Kidney tubule cell (primary cell): ENCODE measurements at regions not wholly inside any gene's neighbourhood (a gene's known extent, or its start where the extent isn't known, plus 50 kb on each side); places are given as distances from the start of the nearest gene placed in this dataset.

ENCODE experiments used
- DNase-seq: peaks from one replicate; pipeline ENCODE4 v3.0.0-alpha.2; 2018; ENCODE audit warnings: low spot score

DNA sequence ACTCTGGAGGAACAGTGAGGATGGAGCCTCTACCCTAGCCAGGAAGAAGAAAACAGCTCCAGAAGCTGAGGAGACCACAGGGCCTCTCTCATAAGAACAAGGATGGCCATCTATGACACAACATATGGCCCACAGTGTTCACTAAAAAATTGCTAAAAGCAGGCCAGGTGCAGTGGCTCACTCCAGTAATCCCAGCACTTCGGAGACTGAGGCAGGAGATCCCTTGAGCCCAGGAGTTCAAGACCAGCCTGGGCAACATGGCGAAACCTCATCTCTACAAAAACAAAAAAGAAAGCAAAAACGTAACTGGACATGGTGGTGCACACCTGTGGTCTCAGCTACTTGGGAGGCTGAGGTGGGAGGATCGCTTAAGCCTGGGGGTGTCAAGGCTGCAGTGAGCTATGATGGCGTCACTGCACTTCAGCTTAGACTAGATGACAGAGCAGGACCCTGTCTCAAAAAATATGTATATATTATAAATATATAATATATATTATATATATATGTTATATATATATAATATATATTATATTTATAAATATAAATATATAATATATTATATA lies 103.1 kb downstream of the TOMM20 start:
- DNase-seq = no peak

DNA sequence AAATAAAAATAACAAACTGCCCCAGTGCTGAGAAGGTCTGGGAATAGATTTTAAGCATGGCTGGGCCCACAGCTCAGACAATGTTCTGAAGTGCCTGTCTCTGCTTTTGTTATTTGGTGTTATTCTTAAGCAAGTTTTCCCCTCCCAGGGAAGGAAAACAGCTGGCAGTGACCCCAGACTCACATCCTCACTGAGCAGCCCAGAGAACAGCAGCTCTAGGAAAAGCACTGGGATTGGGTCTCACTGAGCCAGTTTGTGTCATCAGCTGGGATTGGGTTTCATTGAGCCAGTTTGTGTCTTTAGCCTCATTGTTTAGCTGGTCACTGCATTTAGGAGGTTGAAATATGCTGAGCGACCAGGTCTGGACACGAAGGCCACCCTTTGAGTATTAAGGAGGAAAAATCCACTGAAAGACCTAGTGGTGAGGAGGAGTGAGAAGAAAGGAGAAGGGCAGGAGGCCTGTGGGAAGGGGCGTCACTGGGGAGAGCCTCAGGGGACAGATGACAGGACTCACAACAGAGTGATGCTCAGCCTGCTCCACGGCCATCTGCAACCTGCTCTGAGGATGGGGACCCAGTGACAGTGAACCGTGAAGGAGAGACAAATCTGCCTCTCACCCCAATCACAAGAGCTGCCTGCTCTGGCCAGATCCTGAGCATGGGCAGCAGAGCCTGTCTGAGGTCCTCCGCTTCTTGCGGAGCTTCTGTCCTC lies 103.8 kb downstream of the TOMM20 start:
- DNase-seq = no peak

DNA sequence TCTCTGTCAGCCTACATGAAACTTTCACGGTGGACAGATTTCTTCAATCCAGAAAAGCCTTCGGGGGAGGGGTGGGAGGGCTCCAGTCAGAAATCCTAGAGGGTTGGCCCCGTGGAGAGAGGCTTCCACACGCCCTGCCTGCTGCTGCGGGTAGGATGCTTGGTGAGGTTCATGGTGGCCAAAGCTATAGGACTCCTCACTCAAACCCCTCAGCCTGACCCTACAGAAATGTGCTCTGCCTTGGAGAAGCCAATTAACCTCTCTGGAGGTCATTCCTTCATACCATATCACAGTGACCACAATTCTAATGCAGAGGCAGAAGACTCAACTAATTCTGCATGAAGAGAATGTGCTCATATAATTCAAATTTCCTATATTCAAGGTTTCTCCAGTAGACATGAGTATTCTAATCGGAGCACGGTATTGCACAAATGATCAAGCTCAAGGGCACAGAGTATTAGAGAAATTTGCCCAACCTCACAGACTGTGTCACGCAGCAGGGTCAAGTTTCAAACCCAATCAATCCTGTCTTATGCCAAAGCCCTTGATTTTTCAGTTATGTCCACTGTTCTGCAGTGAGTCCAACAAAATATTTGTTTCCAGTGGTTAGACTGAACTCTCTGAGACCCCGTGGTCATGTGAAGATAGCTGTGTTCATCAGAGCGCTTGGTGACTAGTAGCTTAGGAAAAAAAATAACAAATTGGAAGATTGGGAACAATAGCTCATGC lies 104.8 kb downstream of the TOMM20 start:
- DNase-seq = no peak

DNA sequence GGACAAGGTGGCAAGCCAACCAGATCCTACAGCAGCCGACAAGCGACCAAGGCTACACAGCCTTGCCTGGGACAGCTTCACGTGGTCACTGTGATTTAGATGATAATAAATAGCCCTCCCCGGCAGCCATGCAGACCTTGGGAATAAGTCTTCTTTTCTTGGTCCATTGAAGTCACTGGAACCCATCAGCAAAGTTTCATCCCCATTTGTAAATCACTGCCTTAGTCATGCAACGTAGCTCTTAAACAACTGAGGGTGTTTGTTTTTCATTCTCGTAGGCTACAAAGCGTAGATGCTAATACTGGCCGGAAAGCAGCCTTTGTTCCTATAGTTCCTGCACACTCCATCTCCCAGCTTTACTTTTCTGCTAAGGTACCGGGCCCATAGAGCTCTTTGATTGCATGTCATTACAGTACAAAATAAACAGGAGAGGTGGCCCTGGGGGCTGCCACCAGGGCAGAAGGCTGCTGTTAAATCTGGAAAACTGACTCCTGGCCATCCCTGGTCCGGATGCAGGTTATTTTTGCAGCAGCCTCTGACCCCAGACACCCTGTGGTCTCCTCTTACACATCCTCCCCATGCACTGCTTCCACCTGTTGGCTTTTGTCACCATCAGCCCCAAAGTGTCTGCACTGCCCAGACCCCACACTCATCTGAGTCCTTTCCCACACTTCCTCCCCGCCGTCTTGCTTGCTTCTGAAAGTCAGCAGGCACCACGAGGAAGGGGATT lies 105.5 kb downstream of the TOMM20 start:
- DNase-seq = no peak

DNA sequence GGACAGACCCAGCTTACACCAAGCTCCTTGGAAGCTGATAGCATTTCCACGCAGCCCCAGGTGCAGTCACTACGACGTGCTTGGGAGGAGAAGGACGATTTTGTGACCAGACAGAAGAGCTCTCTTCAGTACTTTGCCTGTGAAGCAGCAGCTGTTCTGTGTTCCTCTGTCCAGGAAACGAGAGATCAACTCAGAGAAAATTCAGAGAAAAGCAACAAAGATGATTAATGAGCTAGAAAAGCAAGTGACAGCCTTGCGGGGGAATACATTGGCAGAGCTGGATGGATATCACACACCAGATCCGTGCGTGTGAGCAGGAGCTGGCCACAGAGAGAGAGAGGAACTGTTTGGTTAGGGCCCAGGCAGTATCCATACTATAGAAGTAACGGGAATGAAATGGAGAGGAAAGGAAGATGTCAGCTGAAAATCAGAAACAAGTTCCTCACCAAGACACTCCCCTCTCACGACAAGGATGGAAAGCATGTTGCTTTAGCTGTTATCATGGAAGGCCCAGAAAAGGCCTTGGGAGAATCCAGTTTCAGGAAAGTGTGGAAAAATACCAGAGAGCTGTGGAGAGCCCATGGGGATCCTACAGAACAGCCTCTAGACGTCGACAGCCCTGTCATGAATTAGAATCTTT lies 106.2 kb downstream of the TOMM20 start:
- no peak for DNase-seq

DNA sequence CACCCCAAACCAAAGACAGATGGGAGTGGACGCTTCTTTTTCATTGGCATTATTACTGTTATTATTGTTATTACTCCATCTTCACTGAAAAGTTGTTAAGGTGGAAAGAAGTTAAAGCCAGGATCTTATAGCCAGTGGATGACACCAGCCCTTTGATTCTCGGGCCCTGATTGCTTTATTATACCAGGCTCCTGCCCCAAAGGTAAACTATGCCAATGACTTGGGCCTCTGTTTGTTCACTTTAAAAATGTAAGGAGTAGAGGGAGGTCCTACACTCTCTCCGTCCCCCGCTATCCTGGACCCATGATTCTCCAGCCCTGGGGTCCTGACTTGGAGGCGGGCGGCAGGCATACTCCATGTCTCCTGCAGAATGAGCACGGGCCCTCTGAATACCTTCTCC lies 106.8 kb downstream of the TOMM20 start:
- no peak for DNase-seq

DNA sequence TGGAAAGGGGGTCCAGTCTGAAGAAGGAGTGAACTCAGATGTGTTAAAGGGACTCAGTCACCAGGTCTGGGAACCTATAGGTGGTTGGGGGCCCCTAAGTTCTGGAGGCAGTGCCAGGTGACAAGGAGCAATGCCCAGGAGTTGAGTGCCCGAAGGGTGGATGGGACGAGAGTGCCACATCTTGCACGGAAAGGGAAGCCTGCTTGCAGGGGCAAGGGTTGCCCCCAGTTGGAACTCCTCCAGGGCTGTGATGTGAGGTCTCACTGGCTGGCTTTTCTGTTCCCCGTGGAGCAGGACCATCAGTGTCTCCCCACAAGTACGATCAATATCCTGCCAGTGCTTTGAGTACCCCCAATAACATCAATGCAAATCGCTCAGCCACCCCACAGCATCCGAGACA lies 107.3 kb downstream of the TOMM20 start:
- DNase-seq = no peak

DNA sequence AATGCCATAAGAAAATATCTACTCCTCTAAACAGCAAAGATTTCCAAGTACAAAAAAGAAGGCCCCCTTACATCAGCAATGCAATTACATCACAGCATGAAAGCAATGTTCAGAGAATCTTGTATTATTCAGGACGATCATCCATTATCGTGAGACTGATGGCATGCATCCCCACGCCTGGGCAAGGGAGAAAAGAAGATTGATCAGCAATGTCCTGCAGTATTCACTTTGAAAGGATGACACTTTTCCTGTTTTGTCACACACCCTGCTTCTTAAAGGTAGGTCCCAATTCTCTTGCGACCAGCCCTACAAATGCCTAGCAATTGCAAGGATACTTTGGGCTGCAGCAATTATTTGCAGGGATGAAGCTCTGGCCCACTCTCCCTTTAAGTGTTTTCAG lies 108.7 kb downstream of the TOMM20 start:
- DNase-seq = no peak

DNA sequence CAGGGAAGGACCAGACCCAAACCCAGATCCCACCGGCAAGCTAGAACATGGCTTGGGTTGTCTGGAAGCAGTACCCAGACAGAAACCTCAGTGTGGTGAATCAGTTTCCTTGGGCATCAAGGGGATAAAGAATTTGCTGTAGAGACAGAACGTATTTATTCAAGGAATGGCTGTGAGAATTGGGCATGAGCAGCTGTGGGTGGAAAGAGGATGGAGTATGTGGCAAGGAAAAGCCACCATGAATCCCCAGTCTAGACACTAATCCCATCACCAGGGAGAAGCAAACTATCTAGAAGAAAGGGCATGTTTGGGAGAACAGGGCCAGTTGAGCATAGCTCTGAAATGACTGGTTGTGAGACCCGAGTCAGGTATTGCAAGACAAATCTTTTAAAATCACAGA lies 109.2 kb downstream of the TOMM20 start:
- no peak for DNase-seq

DNA sequence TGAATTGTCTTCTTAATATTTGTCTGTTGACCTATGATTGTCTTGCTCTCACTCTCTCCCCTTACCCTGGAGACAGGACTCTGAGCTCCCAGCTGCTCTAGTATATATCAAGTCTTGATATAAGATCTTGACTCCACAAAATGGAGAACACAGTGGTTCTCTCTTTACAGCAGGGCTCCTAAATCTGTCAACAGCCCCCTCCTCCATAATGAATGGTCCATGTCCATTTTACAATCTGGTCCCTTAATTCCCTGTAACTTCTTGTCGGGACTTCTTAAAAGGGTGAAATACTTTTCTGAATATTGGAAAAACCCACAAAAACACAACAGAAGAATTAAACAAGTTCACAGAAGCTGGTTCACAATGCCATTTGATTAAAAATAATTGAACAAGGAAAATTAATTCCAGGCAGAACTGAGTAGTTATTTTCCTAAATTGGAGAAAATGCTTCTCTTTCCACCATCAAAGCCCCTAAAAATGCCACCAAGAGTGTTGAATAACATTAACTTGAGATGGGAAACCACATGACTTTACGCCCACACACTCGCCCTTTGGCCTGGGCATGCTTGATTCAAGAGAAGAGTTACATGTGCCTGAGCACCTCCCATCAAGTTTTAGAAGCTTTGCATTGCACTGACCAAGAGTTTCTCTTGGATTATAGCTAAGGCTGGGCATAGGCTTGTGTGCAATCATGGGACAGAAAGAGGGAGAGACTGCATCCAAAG lies 109.8 kb downstream of the TOMM20 start:
- no peak for DNase-seq

DNA sequence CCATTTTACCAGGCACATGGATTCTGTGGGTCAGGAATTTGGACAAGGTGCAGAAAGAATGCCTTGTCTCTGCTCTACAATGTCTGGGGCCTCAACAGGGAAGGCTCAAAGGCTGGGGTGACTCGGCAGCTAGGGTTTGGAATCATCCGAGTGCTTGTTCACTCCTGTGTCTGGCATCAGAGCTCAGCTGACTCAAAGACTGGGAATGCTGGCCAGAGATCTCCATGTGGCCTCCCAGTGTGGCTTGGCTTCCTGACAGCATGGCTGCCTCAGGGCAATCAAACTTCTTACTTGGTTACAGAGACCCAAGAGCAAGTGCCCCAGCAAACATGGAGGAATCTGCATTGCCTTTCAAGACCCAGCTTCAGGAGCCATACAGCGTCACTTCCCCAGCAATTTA lies 110.5 kb downstream of the TOMM20 start:
- peak; percentile 97 for DNase-seq

DNA sequence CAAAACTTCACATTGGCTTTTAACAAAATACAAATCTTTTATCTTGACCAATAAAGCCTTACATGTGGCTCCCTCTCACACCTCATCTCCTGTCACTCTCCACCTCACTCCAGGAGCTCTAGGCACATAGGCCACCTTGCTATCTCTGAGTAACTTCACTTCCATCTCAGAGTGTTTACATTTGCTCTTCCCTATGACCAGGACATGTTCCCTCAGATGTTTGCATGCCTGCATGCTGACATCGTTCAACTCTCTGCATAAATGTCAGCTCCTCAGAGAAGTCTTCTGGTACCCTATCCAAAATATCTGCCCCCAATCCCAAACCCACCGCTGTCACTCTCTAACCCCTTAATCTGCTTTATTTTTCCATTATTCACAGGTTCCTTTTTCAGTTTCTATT lies 110.9 kb downstream of the TOMM20 start:
- peak; percentile 63 for DNase-seq

DNA sequence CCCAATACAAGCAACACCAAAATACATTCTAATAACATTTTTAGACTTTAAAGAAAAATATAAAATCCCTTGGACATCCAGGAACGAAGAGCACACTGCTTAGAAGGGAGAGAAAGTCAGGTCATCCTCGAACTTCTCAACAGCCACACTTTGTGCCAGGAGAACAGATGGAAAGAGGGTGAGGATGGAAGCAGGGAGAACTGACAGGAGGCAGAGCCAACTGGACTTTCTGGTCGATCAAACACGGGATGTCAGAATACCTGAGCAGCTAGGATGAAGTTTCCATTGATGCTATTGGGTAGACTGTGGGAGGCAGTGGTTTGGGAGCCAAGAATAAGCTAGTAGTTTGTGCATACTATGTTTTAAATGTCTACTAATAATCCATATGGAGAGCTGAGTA lies 111.4 kb downstream of the TOMM20 start:
- DNase-seq = no peak

DNA sequence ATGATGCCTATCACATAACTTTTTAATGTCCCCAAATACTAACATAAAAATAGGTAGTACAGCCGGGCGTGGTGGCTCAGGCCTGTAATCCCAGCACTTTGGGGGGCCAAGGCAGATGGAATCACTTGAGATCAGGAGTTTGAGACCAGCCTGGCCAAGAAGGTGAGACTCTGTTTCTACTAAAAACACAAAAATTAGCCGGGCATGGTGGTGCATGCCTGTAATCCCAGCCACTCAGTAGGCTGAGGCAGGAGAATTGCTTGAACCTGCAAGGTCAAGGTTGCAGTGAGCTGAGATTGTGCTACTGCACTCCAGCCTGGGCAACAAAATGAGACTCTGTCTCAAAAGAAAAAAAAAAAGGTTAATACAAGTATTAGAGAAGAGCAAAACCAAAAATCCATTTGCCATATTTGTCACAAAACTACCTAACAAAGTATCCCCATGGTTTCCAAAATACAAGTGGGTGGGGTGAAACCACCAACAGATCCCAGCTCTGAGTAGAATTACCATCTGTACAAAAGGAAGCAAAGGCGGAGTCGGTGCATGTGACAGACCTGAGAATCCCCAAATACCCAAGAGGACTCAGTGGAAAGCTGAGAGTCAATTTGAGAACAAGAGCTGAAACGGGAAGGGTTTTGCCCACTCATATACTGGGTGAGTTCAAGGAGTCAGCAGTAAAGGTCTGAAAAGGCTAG lies 113.2 kb downstream of the TOMM20 start:
- no peak for DNase-seq

DNA sequence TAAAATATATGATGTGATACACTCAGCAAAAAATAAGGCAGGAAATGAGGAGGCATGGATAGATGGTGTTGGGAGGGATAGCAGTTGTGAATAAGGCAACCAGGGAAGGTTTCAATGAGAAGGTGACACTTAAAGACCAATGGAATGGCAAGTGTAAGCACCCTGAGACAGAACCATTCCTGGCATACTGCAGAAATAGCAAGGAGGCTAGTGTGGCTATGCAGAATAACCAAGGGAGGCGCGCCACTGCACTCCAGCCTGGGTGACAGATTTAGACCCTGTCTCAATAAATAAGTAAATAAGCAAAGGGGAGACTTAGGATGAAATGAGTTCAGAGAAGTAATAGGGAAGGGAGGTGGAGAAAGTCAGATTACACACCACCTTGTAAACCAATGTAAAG lies 113.9 kb downstream of the TOMM20 start:
- DNase-seq = no peak

DNA sequence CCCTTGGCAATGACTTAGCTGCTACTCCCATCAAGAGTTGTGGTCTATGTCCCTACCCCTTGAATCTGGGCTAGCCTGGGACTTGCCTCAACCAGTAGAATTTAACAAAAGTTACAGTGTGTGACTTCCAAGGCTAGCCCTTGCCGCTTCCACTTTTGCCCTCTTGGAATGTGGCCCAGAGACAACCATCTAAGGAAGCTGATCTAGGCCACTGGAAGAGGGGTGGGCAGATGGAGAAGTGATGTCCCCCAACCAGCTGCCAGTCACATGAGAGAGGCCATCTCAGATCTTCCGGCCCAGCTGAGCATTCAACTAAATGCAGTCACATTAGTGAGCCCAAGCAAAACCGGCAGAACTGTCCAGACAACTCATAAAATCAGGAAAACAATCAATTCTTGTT lies 115.1 kb downstream of the TOMM20 start:
- DNase-seq = no peak

DNA sequence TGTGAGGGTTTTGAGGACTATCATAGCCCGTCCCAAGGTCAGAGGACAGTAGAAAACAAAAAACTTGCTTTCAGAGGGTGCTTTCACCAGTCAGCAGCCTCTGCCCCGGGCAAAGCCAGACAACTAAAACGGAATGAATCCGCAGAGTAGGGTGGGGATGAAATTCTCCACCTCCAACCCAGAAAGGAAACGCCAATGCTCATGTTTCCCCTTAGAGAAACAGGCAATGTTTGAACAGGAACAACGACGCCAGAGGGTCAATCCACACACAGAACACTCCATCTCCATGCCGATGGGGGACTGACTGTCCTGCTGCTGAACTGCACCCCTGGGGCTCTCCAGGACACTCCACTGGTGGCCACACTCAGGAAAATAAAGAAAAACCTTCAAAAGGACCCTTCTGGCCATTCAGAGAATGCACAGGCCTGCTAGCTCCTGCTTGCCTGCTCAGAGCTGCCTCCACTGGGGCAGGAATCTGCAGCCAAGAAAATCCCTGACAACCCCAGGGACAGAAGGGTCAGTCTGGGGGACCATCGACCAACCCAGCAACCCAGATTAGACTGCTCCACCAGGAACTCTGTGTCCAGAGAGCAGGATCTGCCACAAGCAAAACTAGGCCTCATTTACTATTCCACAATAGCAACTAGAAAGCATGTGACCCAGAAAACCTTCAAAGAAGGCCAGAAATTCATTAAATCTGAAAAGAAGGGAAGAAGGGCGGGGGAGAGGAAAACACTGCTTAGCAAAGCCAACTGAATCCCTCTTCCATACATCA lies 116.0 kb downstream of the TOMM20 start:
- no peak for DNase-seq

DNA sequence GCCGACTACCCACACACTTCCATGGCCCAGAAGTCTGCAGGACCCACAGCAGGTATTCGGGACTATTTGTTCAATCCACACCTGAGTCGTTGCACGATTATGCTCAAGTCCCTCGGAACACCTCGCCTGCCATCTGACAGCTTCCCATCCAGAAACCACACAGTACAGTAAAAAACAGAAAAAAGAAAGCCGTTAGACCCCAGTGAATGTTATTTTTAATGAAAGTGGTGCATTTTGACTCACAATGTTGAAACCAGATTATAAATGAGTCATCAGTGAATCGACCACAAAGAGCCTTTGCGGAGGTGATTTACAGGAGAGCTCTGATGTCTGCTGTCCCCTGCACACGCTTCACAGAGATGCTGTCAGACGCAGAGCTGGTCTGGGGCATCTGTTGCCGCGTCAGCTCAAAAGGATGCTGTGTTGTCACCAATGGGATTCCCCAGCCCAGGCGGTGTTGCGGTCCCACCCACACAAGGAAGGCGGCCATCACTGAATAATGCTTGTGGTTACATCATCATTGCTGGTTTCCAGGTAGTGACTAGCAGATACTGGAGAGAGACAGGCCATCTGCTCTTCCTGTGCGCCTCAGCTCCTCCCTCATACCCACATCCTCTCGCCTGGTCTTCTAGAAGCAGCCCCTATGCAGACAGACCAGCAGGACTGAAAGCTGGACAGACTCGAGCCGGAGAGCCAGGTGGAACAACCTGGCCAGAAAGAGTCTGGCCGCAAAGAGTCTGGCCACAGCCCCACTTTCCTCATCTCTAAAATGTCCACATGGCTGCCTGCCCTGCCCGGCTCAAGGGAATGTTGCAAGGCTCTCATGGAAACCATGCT lies 116.8 kb downstream of the TOMM20 start:
- DNase-seq = peak; percentile 100

DNA sequence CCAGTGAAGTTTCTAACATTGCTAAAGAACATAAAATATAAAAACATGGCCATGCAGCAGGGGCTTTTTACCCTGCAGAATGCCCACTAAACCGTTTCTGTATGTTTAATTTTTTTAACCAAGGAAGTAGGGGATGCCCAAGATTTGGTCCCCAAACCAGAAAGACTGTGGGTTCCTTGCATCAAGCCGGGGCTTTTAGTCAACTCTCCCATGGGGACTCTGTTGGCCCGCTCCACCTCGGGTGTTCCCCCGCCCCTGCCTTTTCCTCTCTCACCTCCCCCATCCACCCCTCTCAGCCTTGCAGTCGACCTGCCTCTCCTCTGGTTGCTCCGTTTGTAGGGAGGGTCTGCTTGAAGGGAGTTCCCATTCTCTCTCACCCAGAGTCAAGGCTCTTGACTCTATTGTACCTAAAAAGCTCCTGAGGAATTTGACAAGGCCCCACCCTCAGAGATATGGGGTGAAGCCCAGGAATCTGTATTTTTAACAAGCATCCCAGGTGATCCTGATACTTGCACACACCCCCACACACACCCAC lies 117.5 kb downstream of the TOMM20 start:
- no peak for DNase-seq
